PFSK-1 (cell line): ENCODE measurements at regions not wholly inside any gene's neighbourhood (a gene's known extent, or its start where the extent isn't known, plus 50 kb on each side); places are given as distances from the start of the nearest gene placed in this dataset.

Experiments
- POLR2AphosphoS5 ChIP-seq: IDR thresholded peaks from 2 replicates; pipeline ENCODE4 v1.6.1; 2012; ENCODE audit warnings: low read depth, mild to moderate bottlenecking, control low read depth, low read length, moderate library complexity
- REST ChIP-seq, 2 experiments: IDR thresholded peaks; 2 replicates each; pipeline versions ENCODE4 v1.6.1 to v1.8.0; 2011 to 2012; ENCODE audit warnings: low read depth in 2 of 2, low read length in 2 of 2, control low read depth in 1 of 2, inconsistent platforms in 1 of 2, mild to moderate bottlenecking in 1 of 2, moderate library complexity in 1 of 2; ENCODE audit not compliant: insufficient read depth in 1 of 2
- SIN3A ChIP-seq: IDR thresholded peaks from 2 replicates; pipeline ENCODE4 v1.6.1; 2012; ENCODE audit warnings: mild to moderate bottlenecking, low read length, moderate library complexity, borderline replicate concordance; ENCODE audit not compliant: insufficient read depth
- TAF1 ChIP-seq: IDR thresholded peaks from 2 replicates; pipeline ENCODE4 v1.6.1; 2012; ENCODE audit warnings: low read length, control low read depth, borderline replicate concordance; ENCODE audit not compliant: insufficient read depth

GRCh38 chr14:98093111-98093510, 1178.9 kb downstream of the BCL11B start:
- no peak for TF ChIP-seq SIN3A
- TF ChIP-seq TAF1 = no peak
- TF ChIP-seq POLR2AphosphoS5 = no peak
- TF ChIP-seq REST (IDR thresholded peaks at IDR 0.05; ENCODE audit: insufficient read depth in 1 of 2, low read depth in 2 of 2, low read length in 2 of 2) = no peak
